Head of caudate nucleus (tissue), 42 donors: ENCODE measurements at regions not wholly inside any gene's neighbourhood (a gene's known extent, or its start where the extent isn't known, plus 50 kb on each side); places are given as distances from the start of the nearest gene placed in this dataset.

ENCODE experiments used
- DNase-seq, 42 donors: peaks; one replicate each; pipeline versions ENCODE4 v3.0.0 to v3.0.0-alpha.2; 2020 to 2021; ENCODE audit warnings: mixed read lengths in 7 of 42
- intact Hi-C: fragments of 100-400 bp; cut with DNase I; formaldehyde crosslinking; loops from one replicate; pipeline ENCODE4 v1.15.0; 2022

DNA sequence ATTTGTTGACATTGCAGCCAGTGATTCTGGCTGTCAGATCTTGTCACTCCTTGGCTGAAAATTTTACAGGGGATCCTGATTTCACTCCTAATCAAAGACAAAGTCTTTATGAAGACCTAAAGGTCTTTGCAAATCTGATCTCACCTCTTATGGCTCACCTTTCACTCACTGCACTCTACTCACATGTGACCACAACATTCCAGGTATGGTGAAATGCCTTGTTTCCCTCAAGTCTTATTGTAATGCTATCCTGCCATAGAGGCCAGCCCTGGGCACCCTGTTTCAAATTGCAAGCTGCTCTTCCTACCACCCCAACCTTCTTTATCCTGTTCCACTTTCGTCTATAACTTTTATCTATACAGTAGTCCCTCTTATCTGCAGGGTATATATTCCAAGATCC, 200.1 kb downstream of the NDFIP2 start:
- no peak for DNase-seq
- intact Hi-C loops = no loop called here

DNA sequence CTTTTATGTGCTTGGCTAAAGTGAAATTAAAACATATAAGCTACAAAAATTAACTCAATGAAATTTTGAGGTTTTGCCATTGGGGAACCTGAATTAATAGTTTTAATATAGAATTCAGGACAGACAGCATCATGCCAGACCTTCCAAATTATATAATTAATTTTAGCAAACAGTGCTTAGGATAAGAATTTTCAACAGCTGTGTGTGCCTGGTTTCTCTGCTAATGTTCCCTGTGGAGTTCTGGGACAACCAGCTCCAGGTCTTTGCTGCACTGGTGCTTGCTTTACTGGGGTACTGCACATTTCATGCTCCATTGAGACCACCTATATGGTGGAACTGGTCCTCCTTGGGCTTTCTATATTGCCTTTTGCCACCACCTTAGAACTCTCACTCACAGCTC, 199.5 kb downstream of the NDFIP2 start:
- intact Hi-C loops = no loop called here
- no peak for DNase-seq

DNA sequence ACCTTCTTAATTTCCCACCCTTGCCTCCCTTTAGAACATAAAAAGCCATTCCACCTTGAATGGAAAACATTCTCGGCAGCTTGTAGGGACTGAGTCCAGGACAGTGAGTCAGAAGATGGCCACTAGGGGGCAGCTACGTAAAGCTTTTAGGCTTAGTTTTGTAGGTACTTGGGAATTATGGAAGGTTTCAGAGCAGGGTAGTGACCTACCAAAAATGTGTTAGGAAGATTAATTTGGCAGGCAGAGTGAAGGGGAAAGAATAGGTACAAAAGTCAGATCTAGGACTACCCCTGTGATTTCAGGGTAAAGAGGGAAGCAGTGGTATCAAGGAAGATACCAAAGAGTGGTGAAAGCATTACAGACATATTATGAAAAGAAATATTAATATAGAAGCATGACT, 198.4 kb downstream of the NDFIP2 start:
- peak in 41 of 42 donors; percentile 7 to 88 (median 57) for DNase-seq
- intact Hi-C loops = no loop called here

DNA sequence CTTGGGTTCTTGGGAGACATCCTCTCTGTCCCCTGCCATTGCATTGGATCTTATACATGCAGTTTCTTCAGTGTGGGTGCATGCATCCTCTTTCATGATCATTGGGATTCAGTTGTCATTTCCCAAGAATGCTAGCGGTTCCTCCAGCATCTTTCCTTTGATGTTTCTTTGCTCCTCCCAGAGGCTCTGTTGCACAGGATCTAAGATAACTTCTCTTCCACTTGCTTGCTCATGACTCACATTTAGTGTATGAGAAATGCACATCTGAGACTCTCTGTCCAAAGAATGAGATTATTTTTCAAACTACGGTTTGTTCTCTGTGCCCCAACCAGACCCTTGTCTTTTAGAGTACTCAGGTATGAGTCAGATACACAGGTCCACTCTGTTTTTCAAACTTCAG, 197.1 kb downstream of the NDFIP2 start:
- intact Hi-C loops = no loop called here
- no peak for DNase-seq

DNA sequence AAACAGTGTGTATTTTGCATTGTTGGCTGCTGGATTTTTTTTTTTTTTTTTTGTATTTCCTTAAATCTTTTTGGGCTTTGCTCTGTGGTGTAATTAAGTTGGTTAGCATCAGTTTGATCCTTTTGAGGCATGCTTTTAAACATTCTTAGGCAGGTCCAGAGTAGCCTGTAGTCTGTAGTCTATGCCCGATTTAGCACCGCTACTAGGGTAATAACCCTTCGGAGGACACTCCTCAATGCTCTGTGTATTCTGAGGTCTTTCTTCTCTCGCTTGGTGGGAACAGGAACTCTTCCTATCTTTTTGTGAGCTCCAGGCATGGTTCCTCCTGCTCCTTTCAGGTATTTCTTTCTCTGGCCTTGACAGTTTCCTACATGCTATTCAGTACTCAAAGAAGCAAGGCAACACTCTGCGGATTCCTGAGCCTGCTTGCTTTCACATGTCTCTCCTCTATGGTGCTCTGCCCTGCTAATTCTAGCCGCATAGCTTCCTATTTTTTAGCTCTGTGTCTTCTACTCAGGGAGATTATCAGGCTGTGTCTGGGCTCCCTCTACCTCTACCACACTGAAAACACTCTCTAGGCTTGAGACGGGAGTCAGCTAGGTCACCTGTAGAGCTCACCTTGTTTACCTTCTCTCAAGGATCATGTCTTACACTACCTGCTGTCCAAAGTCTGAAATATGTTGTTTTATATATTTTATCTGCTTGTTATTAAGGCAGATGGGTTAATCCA, 195.1 kb downstream of the NDFIP2 start:
- intact Hi-C loops = no loop called here
- no peak for DNase-seq

DNA sequence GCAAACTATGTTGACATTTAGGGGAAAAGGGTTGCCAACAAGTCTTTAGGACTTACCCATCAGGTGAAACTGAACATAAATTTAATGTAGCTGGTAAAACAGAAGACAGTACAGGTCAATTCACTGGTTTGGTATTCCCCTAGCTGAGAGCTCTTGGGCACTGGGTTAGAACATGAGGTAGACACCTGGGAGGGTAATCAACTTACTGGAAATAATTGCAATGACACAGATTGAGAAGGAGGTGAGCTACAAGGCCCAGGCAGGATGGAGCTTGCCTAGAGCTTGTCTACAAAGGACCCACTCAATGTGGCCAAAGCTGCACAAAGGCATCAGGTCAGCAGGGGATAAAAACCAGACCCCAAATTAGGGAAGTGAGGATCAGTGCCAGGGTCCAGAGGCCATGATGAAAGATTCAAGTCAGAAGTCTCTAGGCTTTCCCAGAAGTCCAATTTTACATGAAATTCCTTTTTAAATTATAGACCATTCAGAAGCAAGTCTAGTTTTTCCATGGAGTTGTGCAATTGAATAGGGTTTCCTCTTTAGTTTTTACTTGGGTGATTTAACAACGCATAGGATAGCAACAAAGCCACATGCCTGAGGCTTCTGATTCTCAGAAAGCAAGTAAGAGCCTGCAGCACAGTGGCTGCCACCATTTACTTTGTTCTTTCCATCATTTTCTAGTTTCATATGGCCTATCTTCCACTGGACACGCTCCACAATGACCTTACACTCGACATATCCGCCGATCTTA, 194.0 kb downstream of the NDFIP2 start:
- intact Hi-C loops = no loop called here

DNA sequence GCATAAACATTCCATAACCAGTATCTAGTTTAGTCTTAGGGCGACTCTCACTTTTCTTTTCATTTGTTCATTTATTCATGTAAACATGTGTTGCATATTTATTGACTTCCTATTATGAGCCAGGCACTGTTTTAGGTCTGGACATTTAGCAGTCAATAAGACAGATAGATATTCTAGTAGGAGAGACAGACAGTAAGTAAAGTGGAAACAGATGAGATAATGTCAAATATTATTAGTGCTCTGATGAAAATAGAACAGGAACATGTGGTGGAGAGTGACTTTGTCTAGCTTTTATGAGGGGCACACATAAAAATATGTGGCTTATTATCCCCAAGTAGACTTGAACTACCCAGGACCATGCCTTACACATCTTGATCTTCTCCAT, 193.0 kb downstream of the NDFIP2 start:
- intact Hi-C loops = no loop called here
- no peak for DNase-seq

More for the DNA sequence above, 194.0 kb downstream of the NDFIP2 start:
- no peak for DNase-seq

DNA sequence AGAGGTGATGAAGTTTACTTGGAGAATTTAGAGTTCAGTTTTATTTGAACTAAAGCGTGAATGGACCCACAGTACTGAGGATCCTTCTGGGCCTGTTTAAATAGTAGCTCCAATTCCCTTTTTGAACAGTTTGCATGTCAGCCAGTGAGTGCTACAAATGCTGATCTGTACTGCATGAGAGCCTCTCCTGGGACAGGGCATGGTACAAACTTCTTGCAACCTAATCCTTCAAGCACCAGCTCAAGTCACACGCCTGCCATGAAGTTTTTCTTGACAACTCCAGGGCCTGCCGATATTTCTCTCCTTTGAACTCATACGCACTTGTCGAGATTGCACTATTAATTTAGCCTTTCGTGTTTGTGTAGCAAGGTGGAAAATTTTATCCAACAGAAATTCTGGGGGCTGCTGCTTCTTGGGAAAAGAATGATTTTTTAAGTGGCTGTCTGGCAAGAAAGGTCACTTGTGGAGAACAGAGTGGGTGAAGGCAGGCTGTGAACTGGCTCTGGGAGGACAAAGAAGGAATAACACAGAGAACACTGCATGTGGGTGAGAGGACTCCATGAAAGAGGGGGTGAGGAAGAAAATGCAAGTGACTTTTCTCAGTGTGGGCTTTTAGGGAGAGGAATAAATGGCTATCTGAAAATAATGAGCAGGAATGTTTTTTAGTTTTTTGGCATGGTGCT, 192.5 kb downstream of the NDFIP2 start:
- intact Hi-C loops = no loop called here
- no peak for DNase-seq

DNA sequence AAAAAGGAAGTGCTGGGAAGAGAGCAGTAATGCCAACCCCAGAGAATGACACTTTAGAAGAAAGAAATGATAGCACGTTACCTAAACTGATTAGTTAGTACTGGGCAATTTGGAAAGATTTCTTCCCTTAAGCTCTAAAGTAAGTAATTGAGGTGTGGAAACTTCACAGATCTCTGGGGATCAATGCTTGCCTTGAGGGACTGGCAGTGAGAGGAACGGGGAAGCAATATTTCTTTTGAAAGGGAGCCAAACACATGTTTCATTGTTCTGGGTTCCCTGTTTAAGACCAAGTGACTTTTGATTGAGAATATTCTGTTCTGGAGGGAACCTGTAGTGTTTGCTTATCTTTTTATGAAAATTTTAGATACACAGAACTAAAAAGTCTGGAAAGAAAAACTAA, 190.5 kb downstream of the NDFIP2 start:
- intact Hi-C loops = no loop called here

DNA sequence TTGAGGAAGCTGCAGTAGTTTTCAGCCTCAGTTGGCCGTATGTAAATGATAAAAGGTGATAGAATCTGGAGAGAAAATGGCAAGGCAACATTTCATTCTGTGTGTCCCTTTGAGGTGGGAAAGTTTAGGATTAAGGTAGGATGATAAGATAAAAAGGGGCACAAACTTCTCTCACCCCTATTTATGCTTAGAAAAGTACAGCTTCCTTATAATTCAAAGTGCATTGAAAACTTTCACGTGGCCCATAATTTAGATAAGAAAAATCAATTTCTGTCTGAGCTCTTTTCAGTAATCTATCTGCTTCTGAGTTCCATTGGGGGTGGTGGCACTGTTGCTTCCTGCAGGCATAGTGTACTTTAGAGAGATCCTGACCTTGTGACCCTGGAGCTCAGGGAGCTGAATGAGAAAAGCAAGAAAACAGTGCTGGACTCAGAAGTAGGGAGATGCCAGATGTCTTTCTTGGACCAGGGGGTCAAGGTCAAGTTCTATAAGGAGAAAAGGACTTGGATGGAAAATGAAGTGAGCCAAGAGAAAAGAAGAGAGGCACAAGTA, 187.3 kb downstream of the NDFIP2 start:
- no peak for DNase-seq
- intact Hi-C loops = no loop called here

More for the DNA sequence above, 190.5 kb downstream of the NDFIP2 start:
- DNase-seq = no peak

DNA sequence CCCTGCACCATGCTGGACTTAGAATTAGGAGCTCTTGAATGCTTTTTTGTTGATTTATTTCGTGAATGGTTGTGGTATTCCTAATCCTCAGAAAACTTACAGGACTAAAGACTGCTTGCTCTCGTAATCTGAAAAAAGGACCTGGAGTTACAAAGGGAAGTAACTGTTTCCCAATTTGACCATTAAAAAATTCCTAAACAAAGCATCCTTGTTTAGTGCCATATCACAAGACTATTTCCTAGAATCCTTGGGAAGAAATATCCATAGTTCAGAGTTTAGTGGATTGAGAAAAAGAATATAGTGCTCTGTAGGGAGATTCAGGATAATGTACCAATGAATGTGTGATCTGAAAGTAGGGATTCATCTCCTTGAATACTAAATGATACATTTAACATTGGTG, 186.8 kb downstream of the NDFIP2 start:
- DNase-seq = no peak
- intact Hi-C loops = no loop called here

DNA sequence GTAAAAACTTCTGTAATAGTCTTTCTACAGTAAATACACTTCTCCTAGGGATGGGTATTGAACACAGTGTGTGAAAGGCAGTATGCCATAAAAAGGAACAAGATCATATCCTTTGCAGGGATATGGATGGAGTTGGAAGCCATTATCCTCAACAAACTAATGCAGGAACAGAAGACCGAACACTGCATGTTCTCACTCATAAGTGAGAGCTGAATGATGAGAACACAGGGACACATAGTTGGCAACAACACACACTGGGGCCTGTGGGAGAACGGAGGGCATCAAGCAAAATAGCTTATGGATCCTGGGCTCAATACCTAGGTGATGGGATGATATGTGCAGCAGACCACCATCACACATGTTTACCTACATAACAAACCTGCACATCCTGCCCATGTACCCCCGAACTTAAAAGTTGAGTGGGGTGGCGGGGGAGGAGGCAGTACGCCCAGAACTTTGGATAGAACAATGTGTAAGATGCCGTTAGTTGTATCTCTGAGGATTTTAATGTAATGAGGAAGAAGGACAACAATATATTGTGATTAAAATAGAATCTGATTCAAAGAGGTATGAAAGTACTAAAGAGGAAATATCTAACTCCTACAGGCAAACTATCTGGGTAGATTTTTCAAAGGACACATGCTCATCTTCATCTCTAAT, 183.2 kb downstream of the NDFIP2 start:
- no peak for DNase-seq

DNA sequence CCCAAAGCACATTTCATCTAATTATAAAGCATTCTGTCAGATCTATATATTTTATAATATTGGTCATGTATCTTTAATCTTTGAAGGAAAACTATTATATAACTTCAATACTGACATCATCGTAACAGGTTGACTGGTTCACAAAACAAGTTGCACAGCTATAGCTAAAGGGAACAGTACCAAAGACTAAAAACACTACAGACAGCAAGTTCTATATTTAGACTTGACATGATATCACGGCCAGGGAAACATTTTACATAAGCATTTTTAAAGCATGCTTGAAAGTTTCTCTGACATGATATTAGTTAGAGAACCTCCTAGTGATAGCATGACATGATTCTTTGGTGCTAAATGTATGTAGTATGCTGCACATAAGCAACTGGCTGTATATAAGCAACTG, 182.5 kb downstream of the NDFIP2 start:
- no peak for DNase-seq
- intact Hi-C loops = no loop called here

More for the DNA sequence above, 183.2 kb downstream of the NDFIP2 start:
- intact Hi-C loops = no loop called here

DNA sequence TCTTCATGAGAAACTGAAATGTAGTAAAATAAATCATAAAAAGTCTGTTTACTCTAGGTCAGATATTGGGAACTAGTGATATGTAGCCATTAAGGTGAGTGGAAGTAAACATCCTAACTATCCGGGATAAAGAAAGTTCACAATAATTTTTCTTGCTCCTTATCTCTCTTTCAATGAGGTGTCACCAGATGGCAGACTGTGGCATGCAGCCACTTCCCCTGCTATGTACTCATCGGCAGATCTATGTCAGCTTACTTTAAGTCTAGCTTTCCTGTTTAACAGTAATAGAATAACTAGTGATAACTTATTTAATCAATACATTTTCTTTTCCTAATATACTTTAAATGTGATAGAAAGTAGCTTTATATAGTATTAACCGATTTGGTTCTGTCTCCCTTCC, 181.9 kb downstream of the NDFIP2 start:
- peak in 10 of 42 donors; percentile 4 to 50 (median 22) for DNase-seq

DNA sequence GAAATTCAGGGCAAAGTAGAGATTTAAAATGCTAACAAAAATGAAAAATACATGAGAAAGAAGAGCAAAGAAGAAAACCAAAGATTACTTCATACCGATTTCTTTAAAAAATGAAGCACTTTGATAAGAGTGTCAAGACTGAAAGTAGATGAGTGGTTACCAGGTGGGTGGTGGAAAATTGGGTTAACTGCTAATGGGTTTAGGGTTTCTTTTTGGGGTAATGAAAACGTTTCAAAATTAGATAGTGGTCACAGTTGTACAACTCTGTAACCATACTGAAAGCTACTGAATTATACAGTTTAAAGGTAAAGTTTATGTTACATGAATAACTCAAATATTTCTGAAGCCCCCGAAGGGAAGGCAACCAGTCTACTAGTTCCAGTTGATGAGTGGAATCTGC, 179.4 kb downstream of the NDFIP2 start:
- intact Hi-C loops = no loop called here
- DNase-seq = no peak

More for the DNA sequence above, 181.9 kb downstream of the NDFIP2 start:
- intact Hi-C loops = no loop called here

DNA sequence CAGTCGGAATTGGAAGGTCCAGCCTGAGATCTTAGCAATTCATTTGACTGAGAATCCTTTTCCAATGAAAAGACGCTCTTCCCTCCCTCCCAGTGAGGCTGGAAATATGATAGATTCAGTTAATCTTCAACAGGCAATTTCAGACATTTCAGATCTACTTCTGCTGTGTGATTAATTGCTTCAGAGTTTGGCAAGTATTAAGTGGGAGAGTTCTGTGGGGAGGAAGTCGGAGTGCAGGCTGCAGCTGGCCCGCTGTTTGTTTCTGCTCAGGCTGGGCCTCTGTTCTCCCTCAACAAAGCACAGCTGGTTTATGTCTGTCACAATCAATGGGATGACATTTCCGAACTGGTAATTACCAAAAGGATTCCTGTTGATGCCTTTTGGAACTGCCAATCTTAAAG, 178.2 kb downstream of the NDFIP2 start:
- intact Hi-C loops = no loop called here
- DNase-seq = peak in 3 of 42 donors; percentile 4 to 8 (median 5)

DNA sequence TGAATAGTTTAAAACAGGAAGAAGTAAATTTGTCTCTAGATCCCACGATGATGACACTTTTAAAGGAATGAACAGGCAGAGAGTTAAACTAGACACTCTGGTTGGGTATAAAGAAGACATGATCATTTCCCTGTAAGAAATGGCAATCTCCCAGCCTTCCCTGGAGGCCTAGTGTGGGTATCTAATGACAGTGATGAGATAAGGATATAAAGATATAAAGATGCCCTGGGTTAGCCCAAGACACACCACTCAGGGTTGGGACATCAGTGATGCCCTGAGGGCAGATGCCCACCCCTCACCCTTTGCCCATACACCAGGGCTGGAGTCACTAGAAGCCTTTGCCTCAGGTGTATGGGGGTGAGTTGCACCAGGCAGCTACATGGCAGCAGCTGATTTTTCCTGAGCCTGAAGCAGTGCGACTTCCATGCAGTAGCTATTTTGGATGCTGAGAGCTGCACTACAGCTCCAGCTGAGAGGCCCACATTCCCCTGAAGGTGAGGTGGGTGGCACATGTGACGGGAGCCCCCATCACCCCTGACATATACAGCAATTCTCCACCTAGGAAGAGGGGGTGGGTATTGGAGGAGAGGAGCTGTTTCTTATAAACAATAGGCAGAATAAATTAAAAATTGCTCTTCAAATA, 177.5 kb downstream of the NDFIP2 start:
- intact Hi-C loops = no loop called here
- peak in 41 of 42 donors; percentile 4 to 84 (median 46) for DNase-seq

DNA sequence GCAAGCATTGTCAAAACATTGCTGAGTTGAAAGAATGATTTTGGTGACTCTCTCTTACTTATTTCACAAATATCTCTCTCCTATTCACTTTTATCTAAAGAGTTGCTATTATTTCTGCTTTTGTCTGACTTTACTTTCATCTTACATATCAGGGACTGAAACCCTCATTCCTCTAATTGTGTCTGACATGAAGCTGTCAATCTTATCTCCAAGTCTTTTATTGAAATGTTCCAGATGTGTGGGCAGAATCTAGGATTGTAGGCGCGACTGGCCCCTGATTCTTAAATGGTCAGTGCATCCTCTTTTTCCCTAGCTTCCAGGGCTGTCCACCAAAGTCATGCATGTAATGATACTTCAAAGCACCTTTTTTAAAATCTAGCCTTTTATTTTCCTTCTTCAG, 174.6 kb downstream of the NDFIP2 start:
- intact Hi-C loops = no loop called here
- DNase-seq = no peak

DNA sequence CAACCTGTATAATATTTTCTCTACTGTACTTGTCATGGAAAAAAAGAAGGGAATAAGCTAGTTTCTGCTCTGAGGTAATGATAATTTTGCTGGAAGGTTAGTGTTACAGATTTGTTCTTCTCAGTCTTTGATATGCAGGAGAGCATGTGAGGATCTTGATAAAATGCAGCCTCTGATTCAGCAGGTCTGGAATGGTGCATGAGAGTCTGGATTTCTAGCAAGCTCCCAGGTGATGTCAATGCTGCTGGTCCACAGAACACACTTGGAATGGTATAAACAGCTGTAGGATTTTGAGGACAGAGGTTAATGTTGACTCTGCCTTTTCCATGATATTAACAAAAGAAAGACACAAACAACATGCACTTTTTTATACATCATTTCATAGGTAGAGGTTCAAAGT, 173.6 kb downstream of the NDFIP2 start:
- intact Hi-C loops = no loop called here
- no peak for DNase-seq
